Gastroesophageal sphincter (tissue), 3 donors: ENCODE measurements at regions not wholly inside any gene's neighbourhood (a gene's known extent, or its start where the extent isn't known, plus 50 kb on each side); places are given as distances from the start of the nearest gene placed in this dataset.

ENCODE experiments used
- POLR2A ChIP-seq, 2 donors: fragments of 450-650 bp; IDR thresholded peaks; one replicate each; pipeline ENCODE4 v1.6.1; 2017; ENCODE audit warnings: antibody characterized with exemption in 2 of 2, mild to moderate bottlenecking in 2 of 2, moderate library complexity in 1 of 2
- TF ChIP-seq, protein P1 (sequence below), 4 experiments: fragments of 200-600 bp in 2 of 4; fragments of 450-650 bp in 2 of 4; sonication (generic) in 1 of 4; IDR thresholded peaks; one replicate each; pipeline ENCODE4 v1.5.1; 2017 to 2019; ENCODE audit warnings: antibody characterized with exemption in 4 of 4, mild to moderate bottlenecking in 2 of 4, moderate library complexity in 2 of 4

DNA sequence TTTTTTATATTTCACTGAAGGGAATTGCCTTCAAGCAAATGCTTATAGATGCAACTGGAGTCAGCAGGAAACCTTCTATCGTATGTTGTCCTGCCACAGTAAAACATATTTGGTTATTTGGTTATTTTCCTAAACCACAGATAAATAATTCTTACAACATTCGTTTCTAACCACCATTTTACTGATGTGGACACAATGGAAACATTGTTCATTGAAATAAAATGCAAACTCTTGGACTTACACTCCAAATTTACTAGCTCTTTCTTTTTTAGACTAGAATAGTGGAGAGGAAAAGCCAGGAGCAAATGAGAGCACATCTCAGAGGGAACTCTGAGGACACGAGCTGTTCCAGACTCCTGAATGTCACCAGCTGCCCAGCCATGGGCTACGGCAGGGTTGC lies 114.8 kb downstream of the RPS12 start:
- TF ChIP-seq, protein P1, sequence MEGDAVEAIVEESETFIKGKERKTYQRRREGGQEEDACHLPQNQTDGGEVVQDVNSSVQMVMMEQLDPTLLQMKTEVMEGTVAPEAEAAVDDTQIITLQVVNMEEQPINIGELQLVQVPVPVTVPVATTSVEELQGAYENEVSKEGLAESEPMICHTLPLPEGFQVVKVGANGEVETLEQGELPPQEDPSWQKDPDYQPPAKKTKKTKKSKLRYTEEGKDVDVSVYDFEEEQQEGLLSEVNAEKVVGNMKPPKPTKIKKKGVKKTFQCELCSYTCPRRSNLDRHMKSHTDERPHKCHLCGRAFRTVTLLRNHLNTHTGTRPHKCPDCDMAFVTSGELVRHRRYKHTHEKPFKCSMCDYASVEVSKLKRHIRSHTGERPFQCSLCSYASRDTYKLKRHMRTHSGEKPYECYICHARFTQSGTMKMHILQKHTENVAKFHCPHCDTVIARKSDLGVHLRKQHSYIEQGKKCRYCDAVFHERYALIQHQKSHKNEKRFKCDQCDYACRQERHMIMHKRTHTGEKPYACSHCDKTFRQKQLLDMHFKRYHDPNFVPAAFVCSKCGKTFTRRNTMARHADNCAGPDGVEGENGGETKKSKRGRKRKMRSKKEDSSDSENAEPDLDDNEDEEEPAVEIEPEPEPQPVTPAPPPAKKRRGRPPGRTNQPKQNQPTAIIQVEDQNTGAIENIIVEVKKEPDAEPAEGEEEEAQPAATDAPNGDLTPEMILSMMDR (IDR thresholded peaks at IDR 0.05): no peak
- no peak for TF ChIP-seq POLR2A (IDR thresholded peaks at IDR 0.05)
